ENCODE measurements at regions not wholly inside any gene's neighbourhood (a gene's known extent, or its start where the extent isn't known, plus 50 kb on each side); places are given as distances from the start of the nearest gene placed in this dataset.

- no peak for DNase-seq
- no peaks in the 10 kb centered on the region for H3K4me1 Mint-ChIP-seq (ENCODE audit: low read depth in 2 of 2)
- H3K9me3 Mint-ChIP-seq = no peaks in the 10 kb centered on the region
- no peak for ATAC-seq (replicated peaks)
- H3K4me3 Mint-ChIP-seq = no peak overlapping the region
- H3K27ac Mint-ChIP-seq = no peak overlapping the region
- peaks cover 0 to 11% of the 10 kb centered on the region in 2 donors for H3K27me3 Mint-ChIP-seq
- H3K36me3 Mint-ChIP-seq (ENCODE audit: insufficient read depth) = no peaks in the 10 kb centered on the region
Measured at GRCh38 chr3:72587282-72587681, 261.0 kb downstream of the SHQ1 start.

GRCh38 chr3:72586694-72587093 is 261.6 kb downstream of the SHQ1 start:
- H3K36me3 Mint-ChIP-seq (ENCODE audit: insufficient read depth) = no peaks in the 10 kb centered on the region
- ATAC-seq (replicated peaks) (no peak), DNase-seq (no peak)
- no peak overlapping the region for H3K27ac Mint-ChIP-seq
- H3K27me3 Mint-ChIP-seq = peaks cover 0 to 14% of the 10 kb centered on the region in 2 donors
- H3K9me3 Mint-ChIP-seq = no peaks in the 10 kb centered on the region
- H3K4me3 Mint-ChIP-seq = no peak overlapping the region
- no peaks in the 10 kb centered on the region for H3K4me1 Mint-ChIP-seq (ENCODE audit: low read depth in 2 of 2)

GRCh38 chr3:72585966-72586365 is 262.3 kb downstream of the SHQ1 start:
- H3K27ac Mint-ChIP-seq = no peak overlapping the region
- no peaks in the 10 kb centered on the region for H3K36me3 Mint-ChIP-seq (ENCODE audit: insufficient read depth)
- no peak for DNase-seq
- H3K9me3 Mint-ChIP-seq = no peaks in the 10 kb centered on the region
- H3K4me3 Mint-ChIP-seq = no peak overlapping the region
- H3K4me1 Mint-ChIP-seq (ENCODE audit: low read depth in 2 of 2) = no peaks in the 10 kb centered on the region
- no peak for ATAC-seq (replicated peaks)
- peaks cover 0 to 20% of the 10 kb centered on the region in 2 donors for H3K27me3 Mint-ChIP-seq

DNA sequence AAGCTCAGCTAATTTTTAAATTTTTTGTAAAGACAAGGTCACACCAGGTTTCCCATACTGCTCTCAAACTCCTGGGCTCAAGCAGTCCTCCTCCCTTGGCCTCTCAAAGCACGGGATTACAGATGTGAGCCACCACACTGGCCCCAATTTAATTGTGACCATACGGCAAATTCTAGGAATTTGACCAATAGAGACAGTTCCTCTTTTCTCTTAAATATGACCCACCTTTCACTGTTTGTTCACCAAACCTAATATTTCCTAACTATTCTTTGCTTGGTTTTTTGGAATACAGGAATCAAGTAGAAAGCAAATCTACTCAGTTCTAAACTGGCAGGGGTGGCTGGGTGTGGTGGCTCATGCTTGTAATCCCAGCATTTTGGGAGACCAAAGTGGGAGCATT is 264.0 kb downstream of the SHQ1 start:
- H3K9me3 Mint-ChIP-seq = no peaks in the 10 kb centered on the region
- DNase-seq = no peak

DNA sequence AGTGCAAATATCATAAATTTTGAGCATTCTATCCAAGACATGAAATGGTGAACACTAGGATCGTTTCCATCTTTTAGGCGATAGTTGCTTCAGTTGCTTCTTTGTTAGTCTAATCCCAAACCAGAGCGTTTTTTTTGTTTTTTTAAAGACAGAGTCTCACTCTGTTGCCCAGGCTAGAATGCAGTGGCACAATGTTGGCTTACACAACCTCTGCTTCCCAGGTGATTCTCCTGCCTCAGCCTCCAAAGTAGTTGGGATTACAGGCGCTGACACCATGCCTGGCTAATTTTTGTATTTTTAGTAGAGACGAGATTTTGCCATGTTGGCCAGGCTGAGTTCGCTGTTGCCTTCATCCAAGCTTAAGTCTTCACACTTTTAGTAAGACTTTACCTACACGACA is 265.3 kb downstream of the SHQ1 start:
- no peaks in the 10 kb centered on the region for H3K36me3 Mint-ChIP-seq (ENCODE audit: insufficient read depth)
- H3K9me3 Mint-ChIP-seq = no peaks in the 10 kb centered on the region
- no peak overlapping the region for H3K27ac Mint-ChIP-seq
- H3K4me3 Mint-ChIP-seq = no peak overlapping the region
- H3K27me3 Mint-ChIP-seq = peaks cover 5 to 20% of the 10 kb centered on the region in 2 donors
- no peaks in the 10 kb centered on the region for H3K4me1 Mint-ChIP-seq (ENCODE audit: low read depth in 2 of 2)
- ATAC-seq (replicated peaks) (no peak), DNase-seq (no peak)

More for the DNA sequence above, 264.0 kb downstream of the SHQ1 start:
- ATAC-seq (replicated peaks) = no peak
- H3K27me3 Mint-ChIP-seq = peaks cover 0 to 24% of the 10 kb centered on the region in 2 donors
- H3K4me3 Mint-ChIP-seq = no peak overlapping the region
- no peaks in the 10 kb centered on the region for H3K4me1 Mint-ChIP-seq (ENCODE audit: low read depth in 2 of 2)
- no peak overlapping the region for H3K27ac Mint-ChIP-seq
- H3K36me3 Mint-ChIP-seq (ENCODE audit: insufficient read depth) = no peaks in the 10 kb centered on the region

DNA sequence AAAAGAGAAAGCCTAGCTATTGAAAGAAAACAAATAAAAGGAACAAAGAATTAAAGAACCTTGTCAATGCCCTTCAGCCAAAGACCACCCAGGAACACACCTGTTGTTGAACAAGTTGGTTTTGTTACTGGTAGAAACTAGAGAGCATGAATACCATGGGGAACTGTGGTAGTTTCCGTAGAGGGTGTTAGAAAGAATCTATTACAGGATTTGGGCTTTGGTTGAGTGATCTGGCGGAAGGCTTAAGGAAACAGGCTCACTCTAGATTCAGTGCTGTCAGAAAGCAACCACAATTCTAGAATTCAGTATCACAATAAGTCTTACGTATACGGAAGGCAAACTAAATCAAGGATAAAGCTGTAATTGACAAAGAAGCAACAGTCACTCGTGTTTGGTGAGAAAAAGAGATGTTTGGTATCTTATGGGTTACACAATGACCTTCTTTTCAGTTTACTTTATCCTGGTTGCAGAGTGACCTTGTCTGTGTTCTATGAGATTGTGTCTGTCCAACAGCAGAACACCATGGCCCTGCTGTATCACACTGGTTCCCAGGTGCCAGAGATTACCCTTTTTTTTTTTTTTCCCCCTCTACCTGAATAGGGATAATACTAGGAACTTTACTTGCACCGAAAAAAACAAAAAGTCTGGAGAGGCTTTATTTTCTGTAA is 265.9 kb downstream of the SHQ1 start:
- Mint-ChIP-seq H3K4me3 (no peak overlapping the region), H3K27ac (no peak overlapping the region), H3K9me3 (no peaks in the 10 kb centered on the region), H3K27me3 (peaks cover 12 to 20% of the 10 kb centered on the region in 2 donors), H3K4me1 (ENCODE audit: low read depth in 2 of 2) (no peaks in the 10 kb centered on the region), H3K36me3 (ENCODE audit: insufficient read depth) (no peaks in the 10 kb centered on the region)
- peak; percentile 8 for ATAC-seq (replicated peaks)
- no peak for DNase-seq

DNA sequence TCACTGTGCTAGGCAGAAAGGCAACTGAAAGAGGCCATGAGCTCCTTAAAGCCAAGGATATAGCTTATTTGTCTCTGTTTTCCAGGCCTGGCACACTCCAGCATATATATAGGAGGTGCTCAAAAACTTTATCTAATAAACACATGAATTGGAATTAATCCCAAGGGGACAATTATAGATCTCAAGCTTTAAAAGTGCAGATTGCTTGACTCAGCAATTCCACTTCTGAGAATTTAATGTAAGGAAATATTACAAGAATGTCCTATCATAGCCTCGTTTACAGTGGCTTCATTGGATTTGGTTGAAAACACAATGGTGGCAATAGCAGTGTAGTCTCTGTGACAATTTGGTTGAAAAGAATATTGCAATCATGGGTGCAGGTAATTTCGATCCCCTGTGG is 267.3 kb downstream of the SHQ1 start:
- no peaks in the 10 kb centered on the region for H3K4me1 Mint-ChIP-seq (ENCODE audit: low read depth in 2 of 2)
- H3K4me3 Mint-ChIP-seq = no peak overlapping the region
- DNase-seq = no peak
- no peaks in the 10 kb centered on the region for H3K9me3 Mint-ChIP-seq
- no peak overlapping the region for H3K27ac Mint-ChIP-seq
- no peak for ATAC-seq (replicated peaks)
- peaks cover 12 to 20% of the 10 kb centered on the region in 2 donors for H3K27me3 Mint-ChIP-seq
- no peaks in the 10 kb centered on the region for H3K36me3 Mint-ChIP-seq (ENCODE audit: insufficient read depth)

GRCh38 chr3:72580246-72580756 is 267.9 kb downstream of the SHQ1 start:
- ATAC-seq (replicated peaks) (no peak), DNase-seq (no peak)
- no peaks in the 10 kb centered on the region for H3K4me1 Mint-ChIP-seq (ENCODE audit: low read depth in 2 of 2)
- no peak overlapping the region for H3K4me3 Mint-ChIP-seq
- H3K27ac Mint-ChIP-seq = no peak overlapping the region
- H3K27me3 Mint-ChIP-seq = peaks cover 12 to 20% of the 10 kb centered on the region in 2 donors
- no peaks in the 10 kb centered on the region for H3K9me3 Mint-ChIP-seq
- no peaks in the 10 kb centered on the region for H3K36me3 Mint-ChIP-seq (ENCODE audit: insufficient read depth)

GRCh38 chr3:72579581-72580245 is 268.5 kb downstream of the SHQ1 start:
- H3K4me1 Mint-ChIP-seq (ENCODE audit: low read depth in 2 of 2) = no peaks in the 10 kb centered on the region
- H3K27me3 Mint-ChIP-seq = peaks cover 12 to 20% of the 10 kb centered on the region in 2 donors
- no peak overlapping the region for H3K27ac Mint-ChIP-seq
- ATAC-seq (replicated peaks) = no peak
- no peak overlapping the region for H3K4me3 Mint-ChIP-seq
- no peaks in the 10 kb centered on the region for H3K36me3 Mint-ChIP-seq (ENCODE audit: insufficient read depth)
- DNase-seq = no peak
- no peaks in the 10 kb centered on the region for H3K9me3 Mint-ChIP-seq

- no peaks in the 10 kb centered on the region for H3K4me1 Mint-ChIP-seq (ENCODE audit: low read depth in 2 of 2)
- H3K36me3 Mint-ChIP-seq (ENCODE audit: insufficient read depth) = no peaks in the 10 kb centered on the region
- no peak overlapping the region for H3K27ac Mint-ChIP-seq
- no peak overlapping the region for H3K4me3 Mint-ChIP-seq
- DNase-seq (no peak), ATAC-seq (replicated peaks) (no peak)
- H3K27me3 Mint-ChIP-seq = peaks cover 12 to 20% of the 10 kb centered on the region in 2 donors
- H3K9me3 Mint-ChIP-seq = no peaks in the 10 kb centered on the region
Measured at GRCh38 chr3:72579191-72579580, 269.1 kb downstream of the SHQ1 start.

DNA sequence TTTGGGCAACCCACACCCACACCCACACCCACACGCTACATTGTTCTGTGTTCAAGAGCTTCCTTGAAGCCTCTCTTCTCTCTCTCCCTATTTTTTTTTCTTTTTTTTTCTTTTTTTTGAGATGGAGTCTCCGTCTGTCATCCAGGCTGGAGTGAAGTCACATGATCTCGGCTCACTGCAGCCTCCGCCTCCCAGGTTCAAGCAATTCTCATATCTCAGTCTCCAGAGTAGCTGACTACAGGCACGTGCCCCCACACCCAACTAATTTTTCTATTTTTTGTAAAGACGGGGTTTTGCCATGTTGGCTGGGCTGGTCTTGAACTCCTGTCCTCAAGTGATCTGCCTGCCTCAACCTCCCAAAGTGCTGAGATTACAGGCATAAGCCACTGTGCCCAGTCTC is 271.1 kb downstream of the SHQ1 start:
- no peaks in the 10 kb centered on the region for H3K9me3 Mint-ChIP-seq
- DNase-seq = no peak
- H3K4me1 Mint-ChIP-seq (ENCODE audit: low read depth in 2 of 2) = no peaks in the 10 kb centered on the region
- peaks cover 13 to 23% of the 10 kb centered on the region in 2 donors for H3K27me3 Mint-ChIP-seq
- H3K36me3 Mint-ChIP-seq (ENCODE audit: insufficient read depth) = peaks cover 3% of the 10 kb centered on the region
- no peak for ATAC-seq (replicated peaks)
- H3K27ac Mint-ChIP-seq = no peak overlapping the region
- H3K4me3 Mint-ChIP-seq = no peak overlapping the region

GRCh38 chr3:72576563-72576962 is 271.7 kb downstream of the SHQ1 start:
- Mint-ChIP-seq H3K27me3 (peaks cover 11 to 23% of the 10 kb centered on the region in 2 donors), H3K4me1 (ENCODE audit: low read depth in 2 of 2) (no peaks in the 10 kb centered on the region), H3K27ac (no peak overlapping the region), H3K9me3 (no peaks in the 10 kb centered on the region), H3K4me3 (no peak overlapping the region), H3K36me3 (ENCODE audit: insufficient read depth) (peaks cover 3% of the 10 kb centered on the region)
- DNase-seq (no peak), ATAC-seq (replicated peaks) (no peak)

DNA sequence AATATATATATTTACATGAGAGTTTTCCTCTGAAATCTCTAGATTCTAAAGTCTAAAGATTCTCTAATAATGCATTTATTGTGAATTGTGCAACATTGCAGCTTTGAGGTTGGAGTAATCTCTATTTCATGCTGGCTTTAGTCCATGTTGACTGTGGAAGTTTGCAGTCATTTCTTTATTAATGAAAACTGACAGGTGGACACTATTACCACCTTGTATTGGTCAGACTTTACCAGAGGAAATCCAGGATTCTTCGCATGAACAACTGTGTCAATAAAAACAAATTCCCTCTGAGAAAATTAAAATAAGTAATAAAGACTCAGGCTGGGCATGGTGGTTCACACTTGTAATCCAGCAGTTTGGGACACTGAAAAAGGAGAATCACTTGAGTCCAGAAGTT is 274.1 kb downstream of the SHQ1 start:
- H3K27ac Mint-ChIP-seq = no peak overlapping the region
- H3K27me3 Mint-ChIP-seq = peaks cover under 1 to 33% of the 10 kb centered on the region in 2 donors
- H3K9me3 Mint-ChIP-seq = no peaks in the 10 kb centered on the region
- no peak overlapping the region for H3K4me3 Mint-ChIP-seq
- ATAC-seq (replicated peaks) (no peak), DNase-seq (no peak)
- no peaks in the 10 kb centered on the region for H3K4me1 Mint-ChIP-seq (ENCODE audit: low read depth in 2 of 2)
- peaks cover 3% of the 10 kb centered on the region for H3K36me3 Mint-ChIP-seq (ENCODE audit: insufficient read depth)

DNA sequence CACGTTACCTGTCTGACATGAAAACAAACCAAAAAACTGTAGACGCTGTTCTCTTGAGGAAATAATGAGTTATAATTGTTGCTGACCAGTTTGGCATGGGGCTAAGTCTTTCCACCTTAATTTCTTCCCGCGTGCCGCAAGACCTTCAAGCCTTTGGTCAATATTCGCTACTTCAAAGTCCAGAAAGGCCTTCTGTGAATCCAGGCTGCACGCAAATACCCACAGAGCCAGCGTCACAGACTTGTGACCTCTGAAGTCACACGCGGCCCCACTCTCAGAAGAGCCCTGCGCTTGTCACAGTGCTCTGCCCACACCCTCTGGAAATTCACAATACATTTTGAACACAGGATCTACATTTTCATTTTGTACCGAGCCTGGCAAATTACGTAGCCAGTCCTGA is 275.2 kb downstream of the SHQ1 start:
- ATAC-seq (replicated peaks) = no peak

More for the DNA sequence above, 275.2 kb downstream of the SHQ1 start:
- Mint-ChIP-seq H3K4me3 (no peak overlapping the region), H3K36me3 (ENCODE audit: insufficient read depth) (peaks cover 3% of the 10 kb centered on the region), H3K9me3 (no peaks in the 10 kb centered on the region), H3K27me3 (peaks cover 0 to 28% of the 10 kb centered on the region in 2 donors), H3K4me1 (ENCODE audit: low read depth in 2 of 2) (no peaks in the 10 kb centered on the region), H3K27ac (no peak overlapping the region)
- no peak for DNase-seq

All from effector memory CD8-positive, alpha-beta T cell (primary cell).